ENCODE measurements at regions not wholly inside any gene's neighbourhood (a gene's known extent, or its start where the extent isn't known, plus 50 kb on each side); places are given as distances from the start of the nearest gene placed in this dataset.
A peak's percentile ranks its signal among the peaks of the same experiment; 100 is the strongest.
"Not testable (repeated sequence)": the region's sequence is repeated elsewhere in the genome, so short reads cannot be mapped to it uniquely, and the experiment has no call there.

DNA sequence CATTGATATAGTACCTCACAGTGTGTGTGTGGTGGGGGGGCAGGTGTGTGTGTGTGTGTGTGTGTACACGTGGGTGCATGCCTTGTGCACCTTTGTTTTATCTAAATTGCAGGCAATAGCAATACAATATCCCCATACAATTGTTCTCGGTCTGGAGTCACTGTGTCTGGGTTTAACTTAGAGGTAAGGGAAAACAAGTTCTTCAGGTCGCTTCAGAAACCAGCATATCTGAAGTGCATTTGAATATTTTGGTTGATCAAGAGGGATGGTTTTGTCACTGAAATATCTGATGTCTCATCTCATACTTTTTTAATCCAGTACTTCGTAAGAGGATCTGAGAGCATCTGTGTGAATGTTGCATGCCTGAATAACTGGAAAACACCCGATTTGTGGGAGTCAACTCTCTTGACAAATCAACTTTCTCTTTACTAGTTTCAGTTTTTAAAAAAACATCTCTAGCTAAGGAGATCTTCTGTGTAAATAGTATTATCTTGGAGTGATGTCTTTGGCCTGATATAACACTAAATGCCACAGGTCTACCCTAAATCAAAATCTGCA is 206.8 kb upstream of the NR2F2 start:
- no peak for DNase-seq (ENCODE audit: missing footprints)
- ATAC-seq = no peak
- intact Hi-C loops (cut with DNase I) = no loop called here

DNA sequence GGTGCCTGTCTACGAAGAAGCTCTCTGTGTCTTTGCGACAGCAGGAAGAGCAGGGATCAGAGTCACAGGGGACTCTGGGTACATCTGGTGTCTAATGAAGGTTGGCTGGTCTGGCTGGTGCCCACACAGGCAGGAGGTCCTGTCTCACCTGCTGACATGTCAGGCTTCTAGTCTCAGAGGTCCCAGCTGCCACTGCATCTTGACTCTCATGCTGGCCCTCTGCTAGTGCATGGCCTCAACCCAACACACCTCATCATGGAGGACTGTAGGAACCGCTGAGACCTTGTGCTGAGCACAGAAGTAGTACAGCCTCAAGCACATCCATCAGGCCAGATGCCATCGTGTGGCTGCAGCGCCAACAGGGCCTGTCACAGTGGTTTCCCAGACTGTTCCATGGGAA is 206.1 kb upstream of the NR2F2 start:
- ATAC-seq (no peak), DNase-seq (ENCODE audit: missing footprints) (no peak)
- intact Hi-C loops (cut with DNase I) = no loop called here

DNA sequence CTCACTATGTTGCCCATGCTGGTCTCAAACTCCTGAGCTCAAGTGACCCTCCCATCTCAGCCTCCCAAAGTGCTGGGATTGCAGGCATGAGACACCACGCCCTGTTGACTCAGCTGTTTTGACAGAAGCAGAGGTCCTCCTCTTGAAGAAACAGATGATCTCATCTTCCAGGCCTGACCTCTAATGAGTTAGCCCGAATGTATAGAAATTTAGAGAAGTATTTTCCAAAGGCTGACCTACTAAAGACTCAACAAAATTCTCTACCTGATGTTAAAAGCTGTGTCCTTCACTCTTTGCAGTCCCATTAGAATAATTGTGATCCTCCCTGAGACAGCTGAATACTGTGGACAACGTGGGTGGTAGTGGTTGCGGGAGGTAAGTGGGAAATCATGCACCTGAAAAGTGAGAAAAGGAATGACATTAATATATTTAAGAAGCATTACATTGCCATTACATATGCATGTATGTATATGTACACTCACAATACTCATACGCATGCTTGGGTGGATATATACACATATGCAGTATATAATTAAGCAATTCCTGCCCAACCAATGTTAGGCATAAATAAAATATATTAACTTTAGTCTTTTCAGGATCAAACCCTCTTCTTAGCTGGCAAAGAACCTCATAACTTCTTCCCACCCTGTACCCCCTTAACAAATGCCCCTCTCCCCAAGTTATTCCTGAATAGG is 204.6 kb upstream of the NR2F2 start:
- intact Hi-C loops (cut with DNase I) = no loop called here
- no peak for DNase-seq (ENCODE audit: missing footprints)
- ATAC-seq = no peak

DNA sequence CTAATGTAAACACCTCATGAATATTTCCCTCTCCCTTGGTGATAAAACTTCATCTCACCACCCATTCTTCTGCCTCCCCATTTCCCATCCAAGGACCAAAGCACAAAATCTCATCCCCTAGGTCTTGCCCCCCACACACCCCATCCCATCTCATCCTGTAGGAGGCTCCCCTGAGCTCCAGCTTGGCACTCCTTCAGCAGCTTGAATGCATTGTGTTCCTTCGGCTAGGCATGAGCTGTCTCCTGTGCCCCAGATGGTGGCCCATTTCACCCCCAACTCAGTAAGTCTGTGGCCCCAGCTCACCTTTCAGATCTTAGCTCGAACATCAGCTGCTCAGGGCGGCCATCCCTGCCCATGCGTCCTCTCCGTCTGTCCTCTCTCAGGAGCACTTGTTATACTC is 203.6 kb upstream of the NR2F2 start:
- intact Hi-C loops (cut with DNase I) = no loop called here
- no peak for ATAC-seq
- no peak for DNase-seq (ENCODE audit: missing footprints)

DNA sequence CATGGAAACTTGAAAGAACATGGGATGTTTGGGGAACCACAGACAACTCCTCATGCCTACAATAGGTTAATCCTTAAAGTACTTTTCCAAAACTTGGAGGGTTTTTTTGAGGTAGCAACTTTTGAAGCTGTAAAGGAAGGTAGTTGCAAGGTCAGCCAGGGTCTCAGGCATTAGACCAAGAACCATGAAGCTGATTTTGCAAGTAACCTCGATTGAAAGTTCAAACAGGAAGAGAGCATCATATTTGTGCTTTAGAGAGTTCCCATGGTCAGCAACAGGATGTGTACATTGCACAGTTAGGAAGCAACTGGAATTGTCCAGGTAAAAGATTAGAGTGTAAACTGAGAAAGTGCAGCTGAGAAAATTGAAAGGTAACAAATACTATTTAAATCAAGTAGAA is 199.8 kb upstream of the NR2F2 start:
- intact Hi-C loops (cut with DNase I) = no loop called here
- ATAC-seq (no peak), DNase-seq (ENCODE audit: missing footprints) (no peak)

DNA sequence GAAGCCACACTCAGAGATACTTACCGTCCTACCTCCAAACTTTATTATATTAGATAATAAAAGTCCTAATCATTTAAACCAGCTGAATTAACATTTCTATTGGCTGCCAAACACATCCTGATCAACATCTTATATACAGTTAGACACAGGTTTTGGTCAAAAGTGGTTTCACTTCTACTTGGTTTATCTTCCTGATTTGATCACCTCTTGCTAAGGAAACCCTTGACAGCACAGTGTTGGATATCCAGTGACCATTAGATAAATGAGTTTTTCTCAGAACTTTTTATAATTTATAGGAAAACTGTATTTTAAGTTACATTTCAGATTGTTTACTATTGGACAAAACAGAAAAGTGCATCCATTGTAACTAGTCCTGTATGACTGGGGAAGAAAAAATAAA is 198.4 kb upstream of the NR2F2 start:
- intact Hi-C loops (cut with DNase I) = no loop called here
- ATAC-seq = no peak
- DNase-seq (ENCODE audit: missing footprints) = no peak

DNA sequence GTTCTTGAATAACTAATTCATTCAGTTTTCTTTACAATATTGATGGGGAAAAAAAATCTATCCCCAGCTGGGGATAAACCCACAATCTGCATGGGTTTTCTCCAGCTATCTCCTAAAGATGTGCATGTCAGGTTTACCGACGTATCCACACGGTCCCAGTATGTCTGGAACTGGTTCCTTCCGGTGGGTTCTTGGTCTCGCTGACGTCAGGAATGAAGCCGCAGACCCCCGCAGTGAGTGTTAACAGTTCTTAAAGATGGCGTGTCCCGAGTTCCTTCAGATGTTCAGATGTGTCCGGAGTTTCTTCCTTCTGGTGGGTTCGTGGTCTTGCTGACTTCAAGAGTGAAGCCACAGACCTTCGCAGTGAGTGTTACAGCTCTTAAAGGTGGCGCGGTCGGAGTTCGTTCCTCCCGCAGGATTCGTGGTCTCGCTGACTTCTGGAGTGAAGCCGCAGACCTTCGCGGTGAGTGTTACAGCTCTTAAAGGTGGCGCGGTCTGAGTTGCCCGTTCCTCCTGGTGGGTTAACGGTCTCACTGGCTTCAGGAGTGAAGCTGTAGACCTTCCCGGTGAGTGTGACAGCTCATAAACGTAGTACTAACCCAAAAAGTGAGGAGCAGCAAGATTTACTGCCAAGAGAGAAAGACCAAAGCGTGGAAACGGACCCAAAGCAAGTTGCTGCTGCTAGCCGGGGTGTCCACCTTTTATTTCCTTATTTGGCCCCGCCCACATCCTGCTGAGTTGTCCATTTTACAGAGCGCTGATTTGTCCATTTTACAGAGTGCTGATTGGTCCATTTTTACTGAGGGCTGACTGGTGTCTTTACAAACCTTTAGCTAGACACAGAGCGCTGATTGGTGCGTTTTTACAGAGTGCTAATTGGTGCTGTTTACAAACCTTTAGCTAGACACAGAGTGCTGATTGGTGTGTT is 195.1 kb upstream of the NR2F2 start:
- ATAC-seq (no peak), DNase-seq (ENCODE audit: missing footprints) (no peak)
- intact Hi-C loops (cut with DNase I) = no loop called here

DNA sequence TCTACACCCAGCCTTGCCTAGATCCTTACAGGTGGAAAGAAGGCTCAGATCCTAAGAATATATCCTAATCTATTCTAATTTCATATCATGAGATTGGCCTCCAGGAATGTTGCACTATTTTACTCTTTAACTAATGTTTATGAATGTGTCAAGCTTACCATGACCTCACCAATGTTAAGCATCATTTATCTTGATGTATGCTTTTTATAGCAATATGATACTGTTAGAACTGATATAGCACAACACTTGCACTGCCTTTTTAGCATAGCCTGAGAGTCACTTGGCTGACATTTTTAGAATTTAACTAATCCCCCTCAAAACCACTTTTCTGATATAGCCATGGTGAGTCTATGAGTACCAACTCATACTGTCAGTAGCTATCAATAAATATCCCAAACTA is 191.5 kb upstream of the NR2F2 start:
- intact Hi-C loops (cut with DNase I) = no loop called here
- no peak for DNase-seq (ENCODE audit: missing footprints)

DNA sequence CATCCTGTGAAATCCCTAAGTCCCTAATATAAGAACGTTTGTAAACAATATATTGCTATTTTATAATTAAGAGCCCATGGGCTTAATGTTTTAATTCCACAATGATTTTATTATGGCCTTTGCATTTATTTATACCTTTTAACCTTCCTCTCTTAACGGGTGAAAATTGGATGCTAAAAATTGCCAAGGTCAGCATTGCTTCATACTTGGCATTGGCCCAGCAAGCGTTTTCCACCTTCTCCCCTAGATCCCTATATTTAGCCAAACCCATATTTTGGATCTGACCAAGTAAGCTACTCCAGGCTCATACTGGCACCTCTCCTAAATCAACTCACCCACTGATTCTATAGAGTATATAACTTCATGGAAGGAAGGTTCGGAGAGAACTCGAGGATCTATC is 188.0 kb upstream of the NR2F2 start:
- intact Hi-C loops (cut with DNase I) = no loop called here
- no peak for ATAC-seq
- DNase-seq (ENCODE audit: missing footprints) = no peak

More for the DNA sequence above, 191.5 kb upstream of the NR2F2 start:
- no peak for ATAC-seq

DNA sequence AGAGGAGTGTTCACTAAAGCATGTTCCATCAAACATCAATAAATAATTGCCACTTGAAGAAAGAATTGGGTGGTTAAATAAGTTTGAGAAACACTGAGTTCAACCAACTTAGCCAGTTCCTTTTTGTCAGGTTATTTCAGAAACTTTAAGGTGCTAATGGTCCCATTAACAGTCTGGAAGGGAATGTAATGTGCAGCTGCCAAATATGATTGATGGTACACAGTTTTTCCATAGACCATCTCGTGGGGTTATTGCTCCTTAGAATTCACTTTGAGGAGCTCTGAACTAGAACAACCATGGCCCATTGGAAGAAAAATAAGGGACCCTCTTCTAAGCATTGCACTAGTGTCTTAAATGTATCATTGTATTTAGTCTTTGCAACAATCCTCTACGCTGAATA is 185.8 kb upstream of the NR2F2 start:
- DNase-seq (ENCODE audit: missing footprints) (no peak), ATAC-seq (no peak)
- intact Hi-C loops (cut with DNase I) = no loop called here

DNA sequence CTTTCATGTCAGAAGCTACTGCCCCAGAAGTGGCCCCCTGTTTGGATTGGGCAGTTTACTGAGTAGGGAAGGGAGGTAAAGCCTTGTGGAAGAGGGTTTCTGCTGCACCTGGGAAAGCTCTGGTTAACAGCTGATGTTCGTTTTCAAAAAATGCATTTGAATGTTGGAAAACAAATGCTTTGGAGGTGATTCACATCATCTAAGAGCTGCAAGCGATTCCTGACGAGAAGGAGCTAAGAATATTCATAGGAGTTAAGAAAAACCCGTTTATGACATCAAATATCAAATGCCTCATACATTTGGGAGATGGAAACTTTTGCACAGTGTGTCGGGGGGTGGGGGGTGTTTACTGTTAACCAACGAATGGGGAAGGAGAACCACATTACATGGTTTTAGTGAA is 183.8 kb upstream of the NR2F2 start:
- ATAC-seq (no peak), DNase-seq (ENCODE audit: missing footprints) (no peak)
- intact Hi-C loops (cut with DNase I) = no loop called here

DNA sequence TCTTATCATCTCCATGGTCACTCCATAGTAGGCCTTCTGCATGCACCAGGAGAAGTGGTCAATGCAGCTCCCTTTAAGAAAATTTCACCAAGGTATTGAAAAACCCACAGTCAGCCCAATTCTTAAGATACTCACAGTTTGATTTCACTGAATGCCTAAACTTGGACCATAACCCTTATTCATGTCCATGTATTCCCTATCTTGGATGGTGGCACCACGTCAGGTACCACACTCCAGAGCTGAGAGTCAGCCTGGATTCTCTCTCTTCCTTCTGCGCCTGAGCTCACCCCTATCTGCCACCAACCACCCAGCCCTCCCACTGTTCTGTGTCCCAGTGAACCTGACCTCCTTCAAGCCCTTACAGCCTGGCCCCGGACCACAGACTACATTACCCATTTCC is 183.2 kb upstream of the NR2F2 start:
- DNase-seq (ENCODE audit: missing footprints) = no peak
- ATAC-seq = no peak
- intact Hi-C loops (cut with DNase I) = no loop called here

DNA sequence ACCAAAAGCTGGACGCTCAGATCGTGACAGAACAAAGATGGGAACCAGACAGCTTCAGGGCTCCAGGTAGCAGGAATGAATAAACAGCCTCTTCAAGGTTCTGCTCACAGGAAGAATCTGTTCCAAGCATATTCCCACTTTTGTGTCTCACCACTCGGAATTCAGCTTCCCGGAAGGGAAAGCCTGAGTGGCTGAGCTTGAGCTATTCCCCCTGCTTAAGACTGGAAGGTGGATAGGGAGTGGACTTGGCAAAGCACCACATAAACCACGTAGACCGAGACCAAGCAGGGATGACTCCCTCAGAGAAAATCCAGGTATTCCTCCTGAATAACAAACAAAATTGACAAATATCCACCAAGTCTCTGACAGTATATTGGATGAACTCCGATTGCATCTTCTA is 180.2 kb upstream of the NR2F2 start:
- DNase-seq (ENCODE audit: missing footprints) (no peak), ATAC-seq (no peak)
- intact Hi-C loops (cut with DNase I) = no loop called here

DNA sequence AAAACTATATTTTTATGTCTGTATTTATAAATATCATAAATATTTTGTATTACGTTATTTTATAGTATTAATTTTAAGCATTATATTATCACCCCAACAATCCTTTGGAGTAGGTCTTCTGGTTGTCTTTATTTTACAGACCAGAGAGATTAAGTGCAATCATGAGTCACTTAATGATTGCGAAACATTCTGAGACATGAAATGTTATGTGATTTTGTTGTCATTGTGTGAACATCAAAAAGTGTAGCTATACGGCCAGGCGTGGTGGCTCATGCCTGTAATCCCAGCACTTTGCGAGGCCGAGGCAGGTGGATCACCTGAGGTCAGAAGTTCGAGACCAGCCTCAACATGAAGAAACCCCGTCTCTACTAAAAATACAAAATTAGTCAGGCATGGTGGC is 178.8 kb upstream of the NR2F2 start:
- DNase-seq (ENCODE audit: missing footprints); ATAC-seq; intact Hi-C loops (cut with DNase I): not testable (repeated sequence)

DNA sequence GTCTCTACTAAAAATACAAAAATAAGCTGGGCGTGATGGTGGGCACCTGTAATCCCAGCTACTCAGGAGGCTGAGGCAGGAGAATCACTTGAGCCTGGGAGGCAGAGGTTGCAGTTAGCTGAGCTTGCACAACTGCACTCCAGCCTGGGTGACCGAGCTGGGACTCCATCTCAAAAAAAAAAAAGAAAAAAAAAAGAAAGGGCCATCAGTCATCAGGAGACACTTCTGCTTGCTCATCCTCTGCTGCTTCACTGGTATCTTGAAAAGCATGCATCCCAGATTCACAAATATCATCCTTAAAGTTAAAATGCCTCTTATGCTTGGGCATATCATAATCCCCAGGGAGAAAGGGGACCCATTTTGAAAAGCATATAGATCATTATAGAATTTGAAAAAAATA is 176.6 kb upstream of the NR2F2 start:
- DNase-seq (ENCODE audit: missing footprints) (no peak), ATAC-seq (no peak)
- intact Hi-C loops (cut with DNase I) = no loop called here

DNA sequence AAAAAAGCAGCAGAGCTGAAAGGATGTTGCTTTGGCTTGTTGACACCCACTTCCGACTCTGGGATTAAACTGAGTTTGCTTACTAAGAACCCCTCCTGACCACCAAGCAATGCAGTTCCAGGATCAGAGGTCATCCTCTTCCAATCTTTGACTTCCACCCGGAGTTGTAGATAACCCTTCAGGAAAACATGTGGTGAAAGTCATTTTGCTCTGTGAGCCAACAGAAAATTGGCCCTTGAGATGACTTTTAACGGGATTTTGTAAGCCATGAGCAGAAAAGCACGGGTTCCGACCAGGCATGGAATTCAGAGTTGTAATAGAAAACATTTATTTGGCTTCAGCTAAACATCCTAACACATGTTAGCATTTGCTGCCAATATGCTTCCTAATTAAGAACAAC is 171.6 kb upstream of the NR2F2 start:
- DNase-seq (ENCODE audit: missing footprints) (no peak), ATAC-seq (peak; percentile 82)
- intact Hi-C loops (cut with DNase I) = no loop called here

DNA sequence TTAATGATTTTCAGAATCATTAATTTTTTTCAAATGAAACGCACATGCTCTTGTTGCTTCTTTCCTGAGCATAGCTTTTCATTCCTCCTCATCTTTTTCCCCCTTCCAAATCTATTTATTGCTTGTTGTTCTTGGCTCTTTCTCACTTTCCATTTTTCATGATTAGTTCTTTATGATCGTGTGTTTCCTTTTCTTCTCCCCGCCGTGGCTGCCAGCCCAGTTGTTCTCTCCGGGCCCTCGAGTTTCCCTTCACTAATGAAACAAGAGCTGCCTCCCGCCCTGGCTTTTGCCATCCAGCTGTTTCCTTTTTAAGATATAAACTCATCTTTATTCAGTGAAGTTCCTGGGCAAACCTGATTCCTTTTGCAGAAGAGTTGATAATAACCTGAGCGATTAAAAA is 170.2 kb upstream of the NR2F2 start:
- no peak for DNase-seq (ENCODE audit: missing footprints)
- intact Hi-C loops (cut with DNase I) = no loop called here
- peak; percentile 35 for ATAC-seq

DNA sequence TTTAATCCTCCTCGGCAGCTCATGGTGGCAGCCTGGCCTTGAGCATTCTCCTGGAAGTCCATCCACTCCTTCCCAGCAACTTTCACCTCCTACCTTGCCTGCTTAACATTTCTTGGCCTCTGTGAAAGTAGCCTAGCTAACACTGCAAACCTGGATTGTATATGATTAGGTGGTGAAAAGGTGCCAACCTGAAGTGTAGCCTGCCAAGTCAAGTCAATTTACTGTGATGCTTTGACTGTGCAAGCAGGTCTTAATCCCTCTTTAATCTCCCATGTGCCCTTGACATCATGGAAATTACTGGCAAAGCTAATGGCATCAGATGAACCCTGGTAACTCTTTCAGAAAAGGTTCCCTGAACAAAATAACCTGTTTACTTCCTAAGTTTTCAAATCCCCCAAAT is 169.7 kb upstream of the NR2F2 start:
- DNase-seq (ENCODE audit: missing footprints) (no peak), ATAC-seq (no peak)
- intact Hi-C loops (cut with DNase I) = no loop called here

DNA sequence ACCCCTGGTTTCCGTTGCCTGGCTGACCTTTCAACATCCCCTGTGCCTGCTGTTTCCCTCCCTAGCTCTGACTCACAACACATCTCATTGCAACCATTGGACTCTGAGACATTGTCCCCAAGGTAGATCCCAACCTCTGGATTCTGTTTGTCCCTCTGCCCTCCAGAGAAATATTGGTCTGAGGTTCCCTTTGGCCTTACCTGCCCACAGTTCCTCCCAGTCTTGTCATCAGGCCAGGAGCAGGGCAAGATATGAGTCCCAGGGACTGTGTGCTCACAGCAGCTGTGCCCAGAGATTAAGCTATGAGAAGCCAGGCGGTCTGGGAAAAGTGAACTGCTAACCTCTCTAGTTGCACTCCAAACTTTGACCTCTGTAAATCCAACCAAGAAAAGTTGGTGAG is 168.2 kb upstream of the NR2F2 start:
- DNase-seq (ENCODE audit: missing footprints) = no peak
- intact Hi-C loops (cut with DNase I) = no loop called here
- ATAC-seq = no peak

DNA sequence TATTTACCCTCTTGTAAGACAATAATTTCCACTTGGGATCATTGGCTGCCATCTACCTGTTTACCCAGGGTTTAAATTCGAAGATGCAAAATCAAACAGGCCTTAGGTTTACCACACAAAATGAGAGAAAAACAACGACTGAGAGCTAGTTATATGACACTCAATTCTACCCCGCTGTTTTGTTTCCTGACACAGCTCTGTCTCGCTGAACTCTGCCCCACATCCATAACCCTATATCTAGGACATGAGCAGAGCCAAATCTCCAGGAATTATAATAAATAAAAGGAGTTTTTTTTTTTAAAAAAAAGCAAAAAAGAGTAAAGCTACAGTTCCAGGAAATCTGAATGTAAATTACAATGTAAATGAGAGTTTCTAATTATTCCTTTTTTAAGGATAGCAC is 165.4 kb upstream of the NR2F2 start:
- no peak for DNase-seq (ENCODE audit: missing footprints)
- intact Hi-C loops (cut with DNase I) = no loop called here
- no peak for ATAC-seq
